ENCODE measurements at regions not wholly inside any gene's neighbourhood (a gene's known extent, or its start where the extent isn't known, plus 50 kb on each side); places are given as distances from the start of the nearest gene placed in this dataset.
A peak's percentile ranks its signal among the peaks of the same experiment; 100 is the strongest.
"Not testable (repeated sequence)": the region's sequence is repeated elsewhere in the genome, so short reads cannot be mapped to it uniquely, and the experiment has no call there.

DNA sequence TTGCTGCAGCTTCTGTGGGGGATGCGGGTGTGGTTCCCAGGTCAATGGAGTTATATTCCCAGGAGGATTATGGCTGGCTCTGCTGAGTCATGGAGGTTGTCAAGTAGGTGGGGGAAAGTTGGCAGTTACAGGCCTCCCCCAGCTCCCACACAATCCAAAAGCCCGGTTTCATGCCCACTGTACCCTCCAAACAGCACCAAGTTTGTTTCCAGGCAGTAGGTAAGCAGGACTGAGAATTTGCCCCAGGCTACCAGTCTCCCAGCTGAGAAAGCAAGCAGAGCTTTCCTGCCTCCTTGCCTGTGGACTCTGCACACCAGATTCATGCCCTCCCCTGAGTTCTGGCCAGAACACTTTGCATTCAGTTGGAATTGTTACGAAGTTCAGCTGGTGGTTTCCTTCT is 578.2 kb downstream of the MEI4 start:
- peak; percentile 58 for DNase-seq (ENCODE audit: low read depth)

DNA sequence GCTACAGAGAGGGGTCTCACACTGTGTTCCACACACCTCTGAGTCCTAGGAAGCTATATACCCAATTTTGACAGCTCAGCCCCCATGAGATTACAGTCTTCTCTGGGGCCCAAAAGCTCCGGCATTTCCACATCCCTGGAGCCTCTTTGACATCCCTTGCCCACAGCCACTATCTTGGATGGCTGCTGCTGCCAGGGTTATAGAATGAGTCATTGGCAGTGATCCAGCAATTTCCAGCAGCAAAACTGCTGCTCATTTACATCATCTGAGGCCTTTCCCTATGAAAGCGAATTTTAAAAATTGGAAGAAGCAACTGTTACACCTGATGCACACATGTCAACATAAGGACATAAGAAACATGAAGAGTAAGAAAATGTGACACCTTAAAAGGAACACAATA is 590.7 kb downstream of the MEI4 start:
- DNase-seq (ENCODE audit: low read depth): peak; percentile 63

DNA sequence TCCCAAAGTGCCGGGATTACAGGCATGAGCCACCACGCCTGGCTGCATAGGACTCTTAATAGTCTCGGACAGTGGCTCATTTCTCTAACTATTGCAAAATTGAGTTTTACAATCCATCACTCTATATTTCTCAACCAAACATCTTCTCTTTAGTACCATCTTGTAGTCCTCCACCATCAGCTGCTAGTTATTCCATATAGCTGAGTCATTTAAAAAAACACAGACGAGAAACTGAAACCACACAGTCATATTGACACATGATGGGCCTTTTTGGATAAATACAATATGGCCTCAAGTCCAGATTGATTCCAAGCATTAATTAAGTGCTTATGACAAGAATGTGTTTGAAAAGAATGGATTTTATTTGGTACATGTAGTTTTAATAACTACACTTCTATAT is 599.1 kb downstream of the MEI4 start:
- peak; percentile 35 for DNase-seq (ENCODE audit: low read depth)

DNA sequence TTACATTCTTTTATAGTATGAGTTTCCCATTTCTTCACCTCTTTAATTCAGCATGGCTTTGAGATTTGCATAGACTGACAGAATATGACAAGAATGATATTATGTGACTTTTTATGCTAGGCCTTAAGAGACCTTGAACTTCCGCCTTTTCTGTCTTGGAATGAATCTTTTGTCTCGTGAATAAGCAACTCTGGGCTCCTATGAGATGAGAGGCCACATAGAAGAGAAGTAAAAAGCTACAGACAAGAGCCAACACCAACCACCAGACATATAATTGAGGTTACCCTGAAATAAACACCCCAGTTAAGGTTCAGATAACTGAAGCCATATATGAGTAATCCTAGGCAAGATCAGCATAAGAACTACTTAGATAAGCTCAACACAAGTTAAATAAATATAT is 600.8 kb downstream of the MEI4 start:
- DNase-seq (ENCODE audit: low read depth): peak; percentile 6

DNA sequence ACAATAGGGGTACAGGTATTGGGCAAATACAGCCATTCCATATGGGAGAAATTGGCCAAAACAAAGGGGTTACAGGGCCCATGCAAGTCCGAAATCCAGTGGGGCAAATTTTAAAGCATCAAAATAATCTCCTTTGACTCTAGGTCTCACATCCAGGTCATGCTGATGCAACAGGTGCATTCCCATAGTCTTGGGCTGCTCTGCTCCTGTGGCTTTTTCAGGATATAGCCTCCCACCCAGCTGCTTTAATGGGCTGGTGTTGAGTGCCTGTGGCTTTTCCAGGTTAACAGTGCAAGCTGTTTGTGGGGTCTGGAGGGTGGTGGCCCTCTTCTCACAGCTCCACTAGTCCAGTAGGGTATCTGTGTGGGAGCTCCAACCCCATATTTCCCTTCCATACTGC is 607.1 kb downstream of the MEI4 start:
- no peak for DNase-seq (ENCODE audit: low read depth)

DNA sequence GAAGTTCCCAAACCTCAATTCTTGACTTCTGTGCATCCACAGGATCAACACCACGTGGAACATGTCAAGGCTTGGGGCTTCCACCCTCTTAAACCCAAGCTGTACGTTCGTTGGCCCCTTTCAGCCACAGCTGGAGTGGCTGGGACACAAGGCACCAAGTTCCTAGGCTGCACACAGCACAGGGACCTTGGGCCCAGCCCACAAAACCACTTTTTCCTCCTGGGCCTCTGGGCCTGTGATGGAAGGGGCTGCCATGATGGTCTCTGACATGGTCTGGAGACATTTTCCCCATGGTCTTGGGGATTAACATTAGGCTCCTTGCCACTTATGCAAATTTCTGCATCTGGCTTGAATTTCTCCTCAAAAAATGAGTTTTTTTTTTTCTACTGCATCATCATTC is 606.9 kb upstream of the IRAK1BP1 start:
- not testable (repeated sequence) for DNase-seq (ENCODE audit: low read depth)

DNA sequence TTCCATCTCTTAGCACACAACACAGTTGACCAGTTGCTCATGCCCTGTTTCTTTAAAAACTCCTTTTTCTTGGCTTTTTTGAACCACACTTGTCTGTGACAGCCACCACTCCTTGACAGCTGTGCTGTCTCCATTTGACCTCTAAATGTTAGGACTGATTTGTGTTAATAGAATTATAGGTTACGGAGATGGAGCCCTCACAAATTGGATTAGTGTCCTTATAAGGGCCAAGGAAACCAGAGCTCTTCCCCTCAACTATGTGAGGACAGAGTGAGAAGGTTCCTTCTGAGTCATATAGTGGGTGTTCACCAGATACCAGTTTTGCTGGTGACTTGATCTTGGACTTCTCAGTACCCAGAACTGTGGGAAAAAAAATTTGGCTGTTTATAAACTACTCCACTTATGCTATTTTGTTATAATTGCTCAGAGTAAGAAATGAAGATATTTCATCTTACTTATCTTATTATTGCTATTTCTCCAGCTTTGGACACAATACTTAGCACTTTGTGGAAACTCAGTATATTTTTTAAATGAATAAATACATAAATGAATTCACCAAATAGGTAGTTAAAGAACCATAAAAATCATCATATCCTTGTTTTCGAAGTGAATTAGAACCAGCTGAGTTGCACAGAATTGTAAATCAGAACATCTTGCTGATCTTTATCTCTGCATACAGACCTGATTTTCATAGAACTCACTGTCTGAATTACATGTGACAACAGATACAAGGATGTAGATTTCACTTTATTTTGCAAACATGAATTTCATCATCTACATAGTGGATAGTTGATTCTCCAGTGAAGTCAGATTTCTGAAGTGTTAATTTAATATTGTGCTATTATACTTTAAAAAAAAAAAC is 598.5 kb upstream of the IRAK1BP1 start:
- DNase-seq (ENCODE audit: low read depth): no peak

DNA sequence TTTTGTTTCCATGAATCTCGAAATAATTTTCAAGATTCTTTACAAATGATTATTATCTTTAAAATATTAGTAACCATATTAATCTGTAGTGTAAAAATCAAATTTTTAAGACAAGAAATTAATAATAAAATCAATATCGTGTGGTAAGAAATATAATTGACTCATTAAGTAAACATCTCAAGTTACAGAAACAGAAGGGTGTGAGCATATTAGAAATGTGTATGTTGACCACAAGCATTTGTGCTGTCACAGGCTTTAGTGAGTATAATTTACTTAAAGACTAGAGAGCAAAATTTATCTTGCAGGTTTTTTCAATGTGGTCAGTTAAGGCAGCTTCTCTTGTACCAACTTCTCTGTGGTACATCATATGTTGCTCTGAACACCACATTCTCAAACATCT is 566.5 kb upstream of the IRAK1BP1 start:
- DNase-seq (ENCODE audit: low read depth): no peak

DNA sequence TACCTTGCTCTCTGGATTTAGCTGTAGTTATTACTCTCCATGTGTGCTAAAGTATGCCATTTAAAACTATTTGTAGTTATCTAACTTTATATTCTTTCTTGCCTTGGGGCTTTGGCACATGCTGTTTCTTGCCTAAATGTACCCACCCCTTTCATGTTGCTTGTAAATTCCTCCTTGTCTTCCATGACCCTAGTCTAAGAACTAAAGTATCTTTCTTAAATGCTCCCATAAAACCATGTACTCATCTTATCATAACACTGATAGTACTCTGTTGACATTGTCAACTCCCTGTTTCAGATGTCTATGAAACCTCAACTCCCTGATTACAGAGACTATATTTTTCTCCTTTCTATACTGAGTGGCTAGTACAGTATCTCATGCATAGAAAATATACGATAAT is 564.9 kb upstream of the IRAK1BP1 start:
- no peak for DNase-seq (ENCODE audit: low read depth)

DNA sequence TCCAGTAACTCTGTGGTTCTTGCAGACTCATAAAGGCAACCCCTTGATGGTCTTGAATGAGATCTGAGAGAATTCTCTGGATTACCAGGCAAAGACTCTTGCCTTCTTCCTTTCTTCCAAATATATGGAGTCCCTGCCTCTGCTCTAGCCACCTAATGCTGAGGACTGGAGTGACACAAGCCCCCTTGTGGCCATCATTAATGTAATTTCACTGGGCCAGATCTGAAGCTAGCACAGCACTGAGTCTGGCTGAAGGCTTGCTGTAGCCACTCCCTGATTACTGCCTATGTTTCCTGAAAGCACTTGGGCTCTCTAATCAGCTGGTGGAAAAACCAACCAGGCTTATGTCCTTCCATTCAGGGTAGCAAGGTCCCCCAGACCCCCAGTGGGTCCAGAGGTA is 559.3 kb upstream of the IRAK1BP1 start:
- no peak for DNase-seq (ENCODE audit: low read depth)

DNA sequence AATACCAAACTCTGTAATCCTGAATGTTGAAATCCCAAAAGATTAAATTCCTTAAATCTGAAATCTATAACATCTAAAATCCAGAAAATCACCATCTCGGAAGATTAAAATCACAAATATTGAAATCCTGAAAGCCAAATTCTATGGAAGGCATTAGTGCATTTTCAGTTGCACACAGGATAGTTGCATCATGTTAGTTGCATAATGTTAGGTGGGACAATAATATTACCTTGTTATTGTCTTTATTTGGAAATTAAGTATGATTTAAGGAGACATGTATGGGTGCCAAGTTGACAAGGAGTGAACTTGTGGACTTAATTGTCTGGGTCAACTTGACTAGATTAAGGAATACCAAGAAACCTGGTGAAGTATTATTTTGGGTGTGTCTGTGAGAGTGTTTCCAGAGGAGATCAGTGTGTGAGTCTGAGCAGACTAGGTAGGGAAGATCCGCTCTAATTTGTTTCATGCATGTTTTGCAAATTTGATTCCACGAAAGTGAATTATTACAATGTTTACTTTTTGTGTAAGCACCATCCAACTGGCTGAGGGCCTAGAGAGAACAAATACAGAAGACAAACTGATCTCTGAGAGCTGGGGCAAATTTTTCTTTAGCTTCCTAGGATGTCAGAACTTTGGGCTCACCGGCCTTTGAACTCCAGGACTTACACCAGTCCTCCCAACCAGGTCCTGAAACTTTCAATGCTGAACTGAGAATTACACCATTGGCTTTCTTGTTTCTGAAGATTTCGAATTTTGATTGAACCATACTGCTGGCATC is 545.1 kb upstream of the IRAK1BP1 start:
- no peak for DNase-seq (ENCODE audit: low read depth)

DNA sequence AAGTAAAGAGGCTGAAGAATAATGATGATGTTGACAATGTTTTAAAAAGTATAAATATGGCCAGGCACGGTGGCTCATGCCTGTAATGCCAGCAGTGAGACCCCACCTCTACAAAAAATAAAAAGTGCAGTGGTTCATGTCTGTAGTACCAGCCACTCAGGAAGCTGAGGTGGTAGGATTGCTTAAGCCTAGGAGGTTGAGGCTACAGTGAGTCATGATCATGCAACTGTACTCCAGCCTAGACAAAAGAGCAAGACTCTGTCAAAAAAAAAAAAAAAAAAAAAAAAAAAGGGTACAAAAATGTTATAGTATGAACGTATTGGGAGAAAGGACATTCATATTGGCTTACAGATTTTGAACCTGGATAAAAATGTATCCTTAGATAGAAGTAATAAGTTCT is 543.1 kb upstream of the IRAK1BP1 start:
- peak; percentile 15 for DNase-seq (ENCODE audit: low read depth)

DNA sequence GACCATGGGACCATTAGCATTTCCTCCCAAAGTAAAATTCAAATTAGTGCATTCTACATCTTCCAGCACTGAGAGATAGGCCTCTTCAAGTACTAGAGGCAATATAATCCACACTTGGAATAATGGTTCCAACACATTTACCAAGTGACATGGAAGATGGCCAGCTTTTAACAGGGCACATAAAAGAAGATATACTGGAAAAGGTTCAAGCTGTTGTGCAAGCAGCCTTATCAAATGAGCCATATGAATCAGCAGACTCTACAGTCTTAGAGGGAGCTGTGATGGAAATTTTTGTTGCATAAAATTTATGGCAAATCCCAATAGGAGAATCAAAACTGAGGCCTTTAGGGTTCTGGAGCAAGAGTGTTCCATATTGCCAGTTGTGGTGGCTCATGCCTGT is 526.6 kb upstream of the IRAK1BP1 start:
- DNase-seq (ENCODE audit: low read depth): peak; percentile 2

DNA sequence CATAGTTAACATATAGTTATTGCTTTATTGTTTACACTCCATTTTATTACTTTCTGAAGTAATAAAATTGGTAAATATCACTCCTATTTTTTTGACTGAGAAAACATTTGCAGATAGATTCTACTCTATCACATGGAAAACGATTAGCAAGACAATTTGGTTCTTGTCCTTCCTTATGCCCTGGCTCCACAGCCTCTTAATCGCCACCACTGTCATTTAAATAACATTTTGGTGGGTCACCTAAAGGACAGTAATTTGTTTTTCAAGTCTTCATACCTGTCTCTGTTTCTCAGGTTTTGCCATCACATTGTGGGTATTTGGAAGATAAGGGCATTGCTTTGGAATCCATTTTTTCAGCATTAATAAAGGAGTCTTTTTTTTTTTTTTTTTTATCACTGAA is 521.5 kb upstream of the IRAK1BP1 start:
- no peak for DNase-seq (ENCODE audit: low read depth)

DNA sequence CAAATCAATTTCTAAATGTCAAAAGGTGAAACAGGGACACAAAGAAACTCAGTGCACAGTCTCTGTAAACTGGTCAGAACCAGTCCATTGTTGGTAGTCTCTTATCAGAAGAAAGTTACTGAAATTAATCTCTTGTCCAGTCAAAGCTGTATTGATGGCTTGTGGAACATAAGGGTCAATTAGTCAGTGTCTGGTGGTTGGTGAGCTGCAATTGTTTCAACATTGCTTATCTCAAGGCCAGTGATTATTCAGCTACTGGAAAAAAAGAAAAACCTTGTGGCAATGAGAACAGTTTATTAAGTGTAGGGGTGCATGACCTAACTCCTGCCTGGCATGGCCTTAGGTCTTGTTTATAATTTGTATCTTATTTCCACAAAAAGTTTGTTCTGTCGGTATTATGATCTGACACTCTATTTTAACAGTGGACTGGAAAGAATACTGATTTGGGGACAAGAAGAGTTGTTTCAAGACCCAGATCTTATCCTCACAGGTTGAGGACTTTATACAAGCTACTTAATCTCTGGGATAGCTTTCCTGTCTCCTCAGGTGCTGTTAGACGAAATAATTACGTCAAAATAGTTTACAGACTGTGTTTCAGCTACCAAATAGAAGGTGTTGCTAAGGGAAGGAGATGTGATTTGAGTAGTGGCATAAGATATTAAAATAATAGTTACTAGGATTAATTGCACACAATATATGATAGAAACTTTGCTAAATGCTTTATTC is 520.0 kb upstream of the IRAK1BP1 start:
- peak; percentile 11 for DNase-seq (ENCODE audit: low read depth)

DNA sequence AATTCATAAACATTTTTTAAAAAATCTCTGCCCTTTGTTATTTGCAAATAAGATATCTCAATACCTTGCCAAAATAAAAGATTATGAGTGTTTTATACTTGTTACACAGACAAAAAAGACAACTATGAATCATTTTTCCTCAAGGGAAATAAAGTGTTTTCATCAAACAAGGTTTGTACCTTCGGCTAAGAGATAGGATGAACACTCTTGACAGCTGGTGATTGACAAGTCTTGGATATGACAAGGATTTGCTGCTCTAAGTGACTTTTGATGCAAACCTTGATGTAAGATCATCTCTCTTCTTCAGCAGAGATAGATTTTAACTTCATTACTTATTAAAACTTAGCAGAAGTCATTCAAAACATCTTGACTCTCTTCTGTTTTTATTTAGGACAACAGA is 514.3 kb upstream of the IRAK1BP1 start:
- no peak for DNase-seq (ENCODE audit: low read depth)

DNA sequence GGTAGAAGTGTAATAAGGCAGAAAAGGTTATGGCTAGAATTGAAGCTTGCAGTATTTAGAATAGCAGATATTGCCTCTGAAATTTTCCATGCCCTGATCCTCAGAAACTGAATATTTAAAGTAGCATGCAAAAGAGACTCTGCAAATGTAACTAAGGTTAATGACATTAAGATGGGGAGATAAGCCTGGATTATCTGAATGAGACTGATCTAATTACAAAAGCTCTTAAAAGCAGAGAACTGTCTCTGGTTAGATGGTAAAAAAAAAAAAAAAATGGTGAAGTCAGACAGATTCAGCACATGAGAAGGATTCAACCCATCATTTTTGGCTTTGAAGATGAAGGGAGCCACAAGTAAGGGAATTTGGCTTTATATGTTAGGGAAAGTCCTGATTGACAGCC is 503.7 kb upstream of the IRAK1BP1 start:
- DNase-seq (ENCODE audit: low read depth): no peak

DNA sequence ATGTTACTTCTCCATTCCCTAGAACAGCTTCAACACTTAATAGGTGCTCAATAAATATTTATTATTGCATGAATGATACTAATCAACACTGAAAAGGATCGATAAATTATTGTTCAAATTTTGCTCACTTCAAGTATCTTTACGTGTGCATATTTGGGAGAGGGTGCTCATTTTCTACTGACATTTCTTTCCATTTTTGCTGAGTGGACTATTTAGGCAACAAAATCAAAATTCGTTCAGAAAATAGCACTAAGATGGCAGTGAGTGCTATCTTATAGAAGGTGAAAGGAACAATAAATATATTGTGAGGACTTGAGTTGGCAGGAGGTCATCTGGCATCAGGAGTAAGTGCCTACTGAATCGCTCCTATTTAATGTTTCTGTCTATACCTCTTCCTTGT is 501.9 kb upstream of the IRAK1BP1 start:
- DNase-seq (ENCODE audit: low read depth): no peak

DNA sequence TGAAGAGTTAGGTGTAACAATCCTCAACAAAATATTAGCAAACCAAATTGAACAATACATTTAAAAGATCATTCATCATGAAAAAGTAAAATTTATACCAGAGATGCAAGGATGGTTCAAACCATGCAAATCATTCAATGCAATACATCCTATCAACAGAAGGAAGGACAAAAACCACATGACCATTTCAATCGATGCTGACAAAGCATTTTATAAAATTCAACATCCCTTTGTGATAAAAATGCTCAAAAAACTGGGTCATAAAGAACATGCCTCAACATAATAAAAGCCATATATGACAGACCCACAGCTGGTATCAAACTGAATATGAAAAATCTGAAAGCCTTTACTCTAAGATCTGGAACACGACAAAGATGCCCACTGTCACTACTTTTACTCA is 490.3 kb upstream of the IRAK1BP1 start:
- DNase-seq (ENCODE audit: low read depth): no peak

DNA sequence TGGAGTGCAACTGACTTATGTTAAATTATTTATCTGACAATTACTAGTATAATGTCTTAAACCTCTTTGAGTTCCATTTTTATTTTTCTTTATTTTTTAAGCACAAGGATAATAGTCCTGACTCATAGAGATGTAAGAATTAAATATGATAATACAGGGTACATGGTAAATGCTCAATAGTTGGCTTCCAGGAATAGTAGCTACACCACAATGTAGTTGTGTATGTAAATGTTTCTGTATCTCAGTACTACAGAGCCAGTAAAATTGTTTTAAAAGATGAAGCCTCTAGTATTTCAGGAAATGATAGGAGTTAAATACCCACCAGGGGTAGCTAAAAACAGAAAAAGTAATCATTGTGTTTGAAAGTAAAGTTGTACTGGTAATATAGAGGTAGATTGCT is 487.4 kb upstream of the IRAK1BP1 start:
- DNase-seq (ENCODE audit: low read depth): no peak

DNA sequence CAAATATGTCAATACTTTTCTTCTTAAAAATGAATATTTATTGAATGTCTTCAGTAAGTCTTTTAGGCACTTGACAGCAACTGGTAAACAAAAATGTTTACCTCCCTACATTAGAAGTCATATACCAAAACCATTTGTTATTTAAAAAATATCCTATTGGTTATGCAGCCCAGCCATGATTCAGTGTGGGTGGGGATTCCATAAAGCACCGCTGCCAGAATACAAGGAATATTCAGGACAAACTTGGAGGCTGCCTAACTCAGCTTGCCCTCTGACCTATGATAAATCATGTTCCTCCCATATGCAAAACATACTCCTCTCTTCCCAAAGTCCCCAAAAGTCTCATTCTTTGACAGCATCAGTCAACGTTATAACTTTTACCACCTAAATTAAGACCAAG is 486.8 kb upstream of the IRAK1BP1 start:
- DNase-seq (ENCODE audit: low read depth): no peak

DNA sequence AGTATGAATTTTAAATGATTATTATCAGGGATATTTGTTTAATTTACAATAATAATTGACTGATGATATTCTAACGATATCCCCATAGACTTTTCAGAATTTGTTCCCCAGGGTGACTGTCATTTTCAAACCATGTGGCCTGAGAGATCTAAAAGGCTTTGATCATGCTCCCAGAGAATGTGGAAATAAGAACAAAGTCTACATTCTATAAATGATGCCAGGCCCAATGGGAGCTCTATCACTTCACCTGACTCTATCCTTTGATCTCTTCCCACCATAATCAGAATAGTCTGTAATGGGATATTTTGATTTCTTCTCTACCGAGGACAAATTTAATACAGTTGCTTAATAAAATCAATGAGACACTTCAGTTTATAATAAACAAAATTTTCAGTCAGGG is 483.4 kb upstream of the IRAK1BP1 start:
- DNase-seq (ENCODE audit: low read depth): no peak

DNA sequence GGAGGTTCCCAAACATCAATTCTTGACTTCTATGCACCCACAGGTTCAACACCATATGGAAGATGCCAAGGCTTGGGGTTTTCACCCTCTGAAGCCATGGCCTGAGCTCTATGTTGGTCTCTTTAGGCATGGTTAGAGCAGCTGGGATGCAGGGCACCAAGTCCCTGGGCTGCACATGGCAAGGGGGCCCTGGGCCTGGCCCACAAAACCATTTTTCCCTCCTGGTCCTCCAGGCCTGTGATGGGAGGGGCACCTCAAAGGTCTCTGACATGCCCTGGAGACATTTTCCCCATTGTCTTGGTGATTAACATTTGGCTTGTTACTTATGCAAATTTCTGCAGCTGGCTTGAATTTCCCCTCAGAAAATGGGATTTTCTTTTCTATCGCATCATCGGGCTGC is 480.5 kb upstream of the IRAK1BP1 start:
- DNase-seq (ENCODE audit: low read depth): not testable (repeated sequence)

Data from M059J (cell line).